CD4-positive, alpha-beta T cell (primary cell): ENCODE measurements at regions not wholly inside any gene's neighbourhood (a gene's known extent, or its start where the extent isn't known, plus 50 kb on each side); places are given as distances from the start of the nearest gene placed in this dataset.

Experiments
- ATAC-seq: fragments of 200-7000 bp; cut with Tn5 transposase; one replicate; pipeline ENCODE4 v1.10.0; 2022; ENCODE audit warnings: mild to moderate bottlenecking; ENCODE audit not compliant: poor library complexity
- CTCF ChIA-PET: fragments of 350-600 bp; sonication (Branson Sonifier 250); formaldehyde crosslinking; loops from one replicate; lab custom pipeline; 2021; ENCODE audit warnings: antibody characterized with exemption, inconsistent platforms; lab: Charles Lee
- POLR2A ChIA-PET: fragments of 350-600 bp; sonication (Branson Sonifier 250); formaldehyde crosslinking; loops from one replicate; lab custom pipeline; 2021; ENCODE audit warnings: antibody characterized with exemption, inconsistent platforms; lab: Charles Lee
- DNase-seq, 14 experiments: peaks; one replicate each; pipeline ENCODE4 v3.0.0-alpha.2; 2013 to 2020; ENCODE audit warnings: mixed read lengths in 2 of 14
- H3K27ac ChIP-seq, 2 donors: one replicate each; pipeline versions ENCODE4 v1.5.1 to v1.7.0; 2013; ENCODE audit warnings: low read length in 2 of 2, low read depth in 1 of 2, mild to moderate bottlenecking in 1 of 2
- H3K27me3 ChIP-seq, 2 experiments: 1 replicate in 1 of 2; 2 replicates in 1 of 2; pipeline versions ENCODE4 v1.6.1 to v1.7.0; 2013; ENCODE audit warnings: low read length in 2 of 2, control low read depth in 1 of 2, mild to moderate bottlenecking in 1 of 2, moderate library complexity in 1 of 2; ENCODE audit not compliant: insufficient read depth in 2 of 2, control insufficient read depth in 1 of 2
- H3K36me3 ChIP-seq: one replicate; pipeline ENCODE4 v1.6.1; 2013; ENCODE audit warnings: low read length, control low read depth; ENCODE audit not compliant: insufficient read depth
- H3K4me1 ChIP-seq: one replicate; pipeline ENCODE4 v1.6.1; 2013; ENCODE audit warnings: low read length, control low read depth; ENCODE audit not compliant: insufficient read depth
- H3K4me3 ChIP-seq: one replicate; pipeline ENCODE4 v1.5.1; 2013; ENCODE audit warnings: mild to moderate bottlenecking, low read length, moderate library complexity
- H3K9me3 ChIP-seq, 2 experiments: 1 replicate in 1 of 2; 2 replicates in 1 of 2; pipeline versions ENCODE4 v1.6.1 to v1.7.0; 2013; ENCODE audit warnings: low read length in 2 of 2, mild to moderate bottlenecking in 2 of 2, control low read depth in 1 of 2, moderate library complexity in 1 of 2; ENCODE audit not compliant: control insufficient read depth in 1 of 2, insufficient read depth in 1 of 2
- H3K27ac Mint-ChIP-seq: one replicate; pipeline ENCODE4 v1.8.0; 2020; ENCODE audit warnings: mixed read lengths
- H3K27me3 Mint-ChIP-seq: one replicate; pipeline ENCODE4 v1.8.0; 2021; ENCODE audit warnings: mixed read lengths
- H3K36me3 Mint-ChIP-seq: one replicate; pipeline ENCODE4 v1.8.0; 2021; ENCODE audit warnings: low read depth, mixed read lengths
- H3K4me1 Mint-ChIP-seq: one replicate; pipeline ENCODE4 v1.8.0; 2021; ENCODE audit warnings: low read depth, mixed read lengths
- H3K4me3 Mint-ChIP-seq: one replicate; pipeline ENCODE4 v1.8.0; 2020; ENCODE audit warnings: mild to moderate bottlenecking, mixed read lengths
- H3K9me3 Mint-ChIP-seq: one replicate; pipeline ENCODE4 v1.8.0; 2020; ENCODE audit warnings: mixed read lengths
- intact Hi-C, 2 experiments: fragments of 100-400 bp; cut with DNase I in 1 of 2; cut with micrococcal nuclease in 1 of 2; formaldehyde crosslinking; loops; one replicate each; pipeline versions ENCODE4 v1.15.1 to v1.9.0; 2023 to 2025; cut with DNase I, micrococcal nuclease
- TF ChIP-seq, protein P1 (sequence below): fragments of 200-600 bp; IDR thresholded peaks from one replicate; pipeline ENCODE4 v1.8.0; 2022; ENCODE audit warnings: antibody characterized with exemption, mild to moderate bottlenecking

DNA sequence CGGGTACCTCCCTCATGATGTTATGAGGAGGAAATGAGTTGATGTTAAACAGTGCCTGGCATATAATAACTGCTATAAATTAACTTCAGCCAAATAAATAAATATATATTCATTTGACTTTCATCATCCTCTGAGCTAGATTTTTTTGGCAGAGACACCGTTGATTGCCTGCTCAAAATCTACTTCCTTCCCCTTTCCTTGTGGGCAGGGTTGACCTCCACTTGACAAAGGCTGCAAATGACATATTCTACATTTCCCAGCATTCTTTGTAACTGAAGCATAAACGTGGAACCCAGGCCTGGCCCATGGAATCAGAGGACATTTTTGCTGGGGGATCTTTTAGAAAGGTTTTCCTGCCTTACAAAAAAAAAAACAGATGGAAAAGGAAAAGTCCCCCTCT is 177.8 kb downstream of the TXNL1 start:
- H3K27me3 ChIP-seq, result no peaks in the 10 kb centered on the region
- Mint-ChIP-seq H3K27me3 (no peaks in the 10 kb centered on the region), H3K36me3 (no peaks in the 10 kb centered on the region), H3K4me3 (no peak overlapping the region), H3K4me1 (no peaks in the 10 kb centered on the region), H3K9me3 (peaks cover 8% of the 10 kb centered on the region), H3K27ac (no peak overlapping the region)
- CTCF ChIA-PET, result no interaction called here
- no peaks in the 10 kb centered on the region for H3K36me3 ChIP-seq
- DNase-seq (no peak), ATAC-seq (no peak)
- H3K4me3 ChIP-seq, result no peak overlapping the region
- peaks cover 0 to 4% of the 10 kb centered on the region in 2 experiments for H3K9me3 ChIP-seq
- H3K4me1 ChIP-seq, result no peaks in the 10 kb centered on the region
- intact Hi-C loops, result no loop called here
- TF ChIP-seq, protein P1, sequence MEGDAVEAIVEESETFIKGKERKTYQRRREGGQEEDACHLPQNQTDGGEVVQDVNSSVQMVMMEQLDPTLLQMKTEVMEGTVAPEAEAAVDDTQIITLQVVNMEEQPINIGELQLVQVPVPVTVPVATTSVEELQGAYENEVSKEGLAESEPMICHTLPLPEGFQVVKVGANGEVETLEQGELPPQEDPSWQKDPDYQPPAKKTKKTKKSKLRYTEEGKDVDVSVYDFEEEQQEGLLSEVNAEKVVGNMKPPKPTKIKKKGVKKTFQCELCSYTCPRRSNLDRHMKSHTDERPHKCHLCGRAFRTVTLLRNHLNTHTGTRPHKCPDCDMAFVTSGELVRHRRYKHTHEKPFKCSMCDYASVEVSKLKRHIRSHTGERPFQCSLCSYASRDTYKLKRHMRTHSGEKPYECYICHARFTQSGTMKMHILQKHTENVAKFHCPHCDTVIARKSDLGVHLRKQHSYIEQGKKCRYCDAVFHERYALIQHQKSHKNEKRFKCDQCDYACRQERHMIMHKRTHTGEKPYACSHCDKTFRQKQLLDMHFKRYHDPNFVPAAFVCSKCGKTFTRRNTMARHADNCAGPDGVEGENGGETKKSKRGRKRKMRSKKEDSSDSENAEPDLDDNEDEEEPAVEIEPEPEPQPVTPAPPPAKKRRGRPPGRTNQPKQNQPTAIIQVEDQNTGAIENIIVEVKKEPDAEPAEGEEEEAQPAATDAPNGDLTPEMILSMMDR, result no peak
- POLR2A ChIA-PET, result no interaction called here
- no peak overlapping the region for H3K27ac ChIP-seq

DNA sequence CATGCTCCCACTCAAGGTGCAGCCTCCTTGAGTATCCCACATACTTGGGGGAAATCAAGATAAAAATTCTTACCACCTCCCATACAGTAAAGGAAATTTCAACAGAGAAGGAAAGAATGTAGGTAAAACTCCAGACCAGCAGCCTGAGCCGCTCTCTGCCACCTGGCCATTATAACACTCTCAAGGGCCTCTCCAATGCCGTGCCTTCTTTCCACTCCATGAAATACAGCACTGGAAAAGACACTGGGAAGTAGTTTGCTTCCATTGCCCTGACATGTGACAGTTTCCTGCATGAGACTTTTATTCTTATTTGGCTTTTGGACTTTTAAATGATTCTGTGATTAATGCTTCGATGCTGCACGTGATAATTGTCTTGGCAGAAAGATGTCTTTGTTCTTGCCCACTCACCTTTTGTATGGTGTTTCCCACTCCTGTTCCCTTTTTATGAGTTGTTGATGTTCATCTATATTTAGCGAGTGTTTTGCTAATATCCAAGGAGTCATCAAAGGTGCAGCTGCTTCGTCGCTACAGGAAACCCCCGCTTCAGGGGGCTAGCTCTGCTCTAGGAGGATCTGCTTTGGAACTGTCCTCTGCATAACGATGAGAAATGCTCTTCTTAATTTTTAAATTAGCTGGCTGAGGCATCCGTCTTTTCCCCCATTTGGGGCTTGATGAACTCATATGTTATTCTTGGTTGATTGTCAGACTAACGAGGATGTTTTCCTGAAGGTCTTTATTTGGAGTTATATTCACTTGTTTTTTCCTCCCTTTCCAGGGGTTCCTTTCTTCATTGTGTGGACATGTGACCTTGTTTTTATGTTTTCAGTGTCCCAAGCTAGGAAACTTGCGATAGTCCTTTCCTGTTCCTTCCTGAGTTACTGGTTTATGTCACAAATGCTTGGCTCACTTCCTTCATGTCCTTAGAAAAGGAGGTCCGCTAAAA is 179.4 kb downstream of the TXNL1 start:
- no peak overlapping the region for H3K27ac ChIP-seq
- no peaks in the 10 kb centered on the region for H3K36me3 ChIP-seq
- H3K27ac Mint-ChIP-seq, result no peak overlapping the region
- ATAC-seq, result no peak
- H3K27me3 ChIP-seq, result no peaks in the 10 kb centered on the region
- ChIA-PET CTCF (no interaction called here), POLR2A (no interaction called here)
- H3K27me3 Mint-ChIP-seq, result no peaks in the 10 kb centered on the region
- peaks cover 2% of the 10 kb centered on the region for H3K9me3 Mint-ChIP-seq
- intact Hi-C loops, result no loop called here
- H3K4me3 ChIP-seq, result no peak overlapping the region
- H3K4me1 Mint-ChIP-seq, result no peaks in the 10 kb centered on the region
- H3K36me3 Mint-ChIP-seq, result no peaks in the 10 kb centered on the region
- TF ChIP-seq, protein P1, result no peak
- H3K4me1 ChIP-seq, result no peaks in the 10 kb centered on the region
- H3K4me3 Mint-ChIP-seq, result no peak overlapping the region
- DNase-seq, result no peak
- no peaks in the 10 kb centered on the region for H3K9me3 ChIP-seq

DNA sequence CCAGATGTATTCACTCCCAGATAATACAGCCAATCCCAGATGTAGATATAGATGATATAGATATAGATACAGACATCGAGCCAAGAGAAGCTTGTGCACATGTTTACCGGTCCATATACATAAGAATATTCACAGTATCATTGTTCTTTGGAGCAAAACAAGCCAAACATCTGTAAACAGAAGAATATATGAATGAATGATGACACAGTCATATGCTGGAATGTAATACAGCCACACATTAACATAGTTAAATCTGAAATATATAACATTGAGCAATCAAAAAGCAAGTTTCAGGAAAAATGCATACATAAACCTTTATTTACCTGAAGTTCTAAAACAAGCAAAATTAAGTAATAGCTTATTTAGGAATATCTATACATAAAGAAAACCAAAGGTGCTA is 182.5 kb downstream of the TXNL1 start:
- intact Hi-C loops, result no loop called here
- Mint-ChIP-seq H3K4me1 (no peaks in the 10 kb centered on the region), H3K4me3 (no peak overlapping the region), H3K36me3 (no peaks in the 10 kb centered on the region), H3K9me3 (no peaks in the 10 kb centered on the region), H3K27ac (no peak overlapping the region), H3K27me3 (no peaks in the 10 kb centered on the region)
- DNase-seq, result no peak
- Histone ChIP-seq H3K27me3 (no peaks in the 10 kb centered on the region), H3K27ac (no peak overlapping the region), H3K4me3 (no peak overlapping the region), H3K36me3 (no peaks in the 10 kb centered on the region), H3K4me1 (no peaks in the 10 kb centered on the region), H3K9me3 (no peaks in the 10 kb centered on the region)
- ChIA-PET POLR2A (no interaction called here), CTCF (no interaction called here)
- ATAC-seq, result no peak
- TF ChIP-seq, protein P1, result no peak
